Sigmoid colon (tissue), 4 donors: ENCODE measurements at regions not wholly inside any gene's neighbourhood (a gene's known extent, or its start where the extent isn't known, plus 50 kb on each side); places are given as distances from the start of the nearest gene placed in this dataset.

Experiments
- EP300 ChIP-seq, 4 donors: sonication (generic); formaldehyde crosslinking; IDR thresholded peaks; one replicate each; pipeline ENCODE4 v1.6.1; 2017; ENCODE audit warnings: antibody characterized with exemption in 4 of 4
- POLR2A ChIP-seq, 2 donors: fragments of 450-650 bp; IDR thresholded peaks; one replicate each; pipeline ENCODE4 v1.6.1; 2016; ENCODE audit warnings: antibody characterized with exemption in 2 of 2, mild to moderate bottlenecking in 2 of 2, moderate library complexity in 2 of 2
- TF ChIP-seq, protein P1 (sequence below), 4 experiments: fragments of 450-650 bp in 3 of 4; fragments of 200-600 bp in 1 of 4; IDR thresholded peaks; one replicate each; pipeline ENCODE4 v1.5.1; 2016 to 2019; ENCODE audit warnings: antibody characterized with exemption in 4 of 4, mild to moderate bottlenecking in 3 of 4, moderate library complexity in 2 of 4

- no peak for TF ChIP-seq POLR2A (IDR thresholded peaks at IDR 0.05)
- TF ChIP-seq, protein P1, sequence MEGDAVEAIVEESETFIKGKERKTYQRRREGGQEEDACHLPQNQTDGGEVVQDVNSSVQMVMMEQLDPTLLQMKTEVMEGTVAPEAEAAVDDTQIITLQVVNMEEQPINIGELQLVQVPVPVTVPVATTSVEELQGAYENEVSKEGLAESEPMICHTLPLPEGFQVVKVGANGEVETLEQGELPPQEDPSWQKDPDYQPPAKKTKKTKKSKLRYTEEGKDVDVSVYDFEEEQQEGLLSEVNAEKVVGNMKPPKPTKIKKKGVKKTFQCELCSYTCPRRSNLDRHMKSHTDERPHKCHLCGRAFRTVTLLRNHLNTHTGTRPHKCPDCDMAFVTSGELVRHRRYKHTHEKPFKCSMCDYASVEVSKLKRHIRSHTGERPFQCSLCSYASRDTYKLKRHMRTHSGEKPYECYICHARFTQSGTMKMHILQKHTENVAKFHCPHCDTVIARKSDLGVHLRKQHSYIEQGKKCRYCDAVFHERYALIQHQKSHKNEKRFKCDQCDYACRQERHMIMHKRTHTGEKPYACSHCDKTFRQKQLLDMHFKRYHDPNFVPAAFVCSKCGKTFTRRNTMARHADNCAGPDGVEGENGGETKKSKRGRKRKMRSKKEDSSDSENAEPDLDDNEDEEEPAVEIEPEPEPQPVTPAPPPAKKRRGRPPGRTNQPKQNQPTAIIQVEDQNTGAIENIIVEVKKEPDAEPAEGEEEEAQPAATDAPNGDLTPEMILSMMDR (IDR thresholded peaks at IDR 0.05): no peak
- TF ChIP-seq EP300 (IDR thresholded peaks at IDR 0.05): no peak
Measured at GRCh38 chr13:40165316-40165932, 501.0 kb downstream of the FOXO1 start.
